Neuronal stem cell (in vitro differentiated cells): ENCODE measurements at regions not wholly inside any gene's neighbourhood (a gene's known extent, or its start where the extent isn't known, plus 50 kb on each side); places are given as distances from the start of the nearest gene placed in this dataset.

Experiments used
- DNase-seq: peaks from one replicate; pipeline ENCODE4 v3.0.0-alpha.2; 2013; ENCODE audit warnings: low spot score
- H2AFZ ChIP-seq: one replicate; pipeline ENCODE4 v1.6.1; 2013; ENCODE audit warnings: mild to moderate bottlenecking, low read length, inconsistent platforms
- H2AK5ac ChIP-seq: 2 replicates; pipeline ENCODE4 v1.6.1; 2013; ENCODE audit warnings: low read depth, mild to moderate bottlenecking, inconsistent platforms, low read length, moderate library complexity, mixed read lengths
- H2BK120ac ChIP-seq: 2 replicates; pipeline ENCODE4 v1.6.1; 2013; ENCODE audit warnings: low read depth, mild to moderate bottlenecking, inconsistent platforms, low read length, moderate library complexity, mixed read lengths
- H2BK12ac ChIP-seq: one replicate; pipeline ENCODE4 v1.6.1; 2013; ENCODE audit warnings: low read length, inconsistent platforms
- H2BK15ac ChIP-seq: 2 replicates; pipeline ENCODE4 v1.6.1; 2013; ENCODE audit warnings: mild to moderate bottlenecking, low read length, inconsistent platforms, mixed read lengths
- H2BK5ac ChIP-seq: one replicate; pipeline ENCODE4 v1.6.1; 2013; ENCODE audit warnings: inconsistent platforms, mild to moderate bottlenecking, low read length, moderate library complexity
- H3K14ac ChIP-seq: one replicate; pipeline ENCODE4 v1.6.1; 2013; ENCODE audit warnings: low read length, inconsistent platforms
- H3K18ac ChIP-seq: 2 replicates; pipeline ENCODE4 v1.6.1; 2013; ENCODE audit warnings: low read length, inconsistent platforms
- H3K23ac ChIP-seq: 2 replicates; pipeline ENCODE4 v1.6.1; 2013; ENCODE audit warnings: low read depth, mild to moderate bottlenecking, mixed read lengths, low read length, inconsistent platforms; ENCODE audit not compliant: poor library complexity
- H3K27ac ChIP-seq: replicated peaks from 3 replicates; pipeline ENCODE4 v1.5.1; 2013; ENCODE audit warnings: low read length, inconsistent platforms
- H3K27me3 ChIP-seq, 3 experiments: 2 replicates each; pipeline ENCODE4 v1.6.1; 2013; ENCODE audit warnings: low read length in 3 of 3, mild to moderate bottlenecking in 2 of 3, inconsistent platforms in 1 of 3, low read depth in 1 of 3, mixed read lengths in 1 of 3, moderate library complexity in 1 of 3; ENCODE audit not compliant: control insufficient read depth in 3 of 3, insufficient read depth in 3 of 3
- H3K36me3 ChIP-seq, 2 donors: replicated peaks in 1 of 2; 2 replicates each; pipeline ENCODE4 v1.6.1; 2013; ENCODE audit warnings: low read length in 2 of 2; ENCODE audit not compliant: control insufficient read depth in 2 of 2, insufficient read depth in 2 of 2
- H3K4ac ChIP-seq: 2 replicates; pipeline ENCODE4 v1.6.1; 2013; ENCODE audit warnings: inconsistent platforms, mild to moderate bottlenecking, low read length, moderate library complexity
- H3K4me1 ChIP-seq, 2 donors: 1 replicate in 1 of 2; 2 replicates in 1 of 2; pipeline ENCODE4 v1.6.1; 2013; ENCODE audit warnings: low read length in 2 of 2, low read depth in 1 of 2; ENCODE audit not compliant: control insufficient read depth in 2 of 2, insufficient read depth in 1 of 2
- H3K4me2 ChIP-seq: one replicate; pipeline ENCODE4 v1.6.1; 2013; ENCODE audit warnings: mild to moderate bottlenecking, low read length, inconsistent platforms; ENCODE audit not compliant: insufficient read depth, poor library complexity, severe bottlenecking
- H3K4me3 ChIP-seq, 2 donors: 2 replicates each; pipeline ENCODE4 v1.5.1; 2013; ENCODE audit warnings: low read length in 2 of 2, mild to moderate bottlenecking in 2 of 2, inconsistent platforms in 1 of 2, moderate library complexity in 1 of 2
- H3K79me1 ChIP-seq: one replicate; pipeline ENCODE4 v1.6.1; 2013; ENCODE audit warnings: low read depth, mild to moderate bottlenecking, inconsistent platforms, low read length, moderate library complexity
- H3K9ac ChIP-seq: one replicate; pipeline ENCODE4 v1.6.1; 2013; ENCODE audit warnings: mild to moderate bottlenecking, low read depth, low read length, inconsistent platforms; ENCODE audit not compliant: poor library complexity
- H3K9me3 ChIP-seq, 2 donors: replicated peaks in 1 of 2; 2 replicates each; pipeline versions ENCODE3 to v1.6.1; 2013; ENCODE audit warnings: low read length in 2 of 2, mild to moderate bottlenecking in 2 of 2, inconsistent platforms in 1 of 2, low read depth in 1 of 2, mixed read lengths in 1 of 2, moderate library complexity in 1 of 2; ENCODE audit not compliant: control insufficient read depth in 2 of 2, insufficient read depth in 1 of 2
- H4K8ac ChIP-seq: one replicate; pipeline ENCODE4 v1.6.1; 2013; ENCODE audit warnings: low read depth, mild to moderate bottlenecking, inconsistent platforms, low read length, moderate library complexity
- H4K91ac ChIP-seq: one replicate; pipeline ENCODE4 v1.6.1; 2013; ENCODE audit warnings: low read length, low read depth, mild to moderate bottlenecking, inconsistent platforms; ENCODE audit not compliant: poor library complexity
- WGBS, 2 donors: extraction: QIAGEN DNeasy Blood & Tissue Kit; methylation state at CpG; one replicate each; pipeline ENCODE4 v1.1.7; 2013; ENCODE audit warnings: missing lambda C conversion rate in 2 of 2, mixed read lengths in 1 of 2; ENCODE audit not compliant: insufficient read length in 2 of 2, insufficient replicate concordance in 1 of 2; ENCODE audit errors: extremely low coverage in 2 of 2; 5-methylcytosine and 5-hydroxymethylcytosine counted together

DNA sequence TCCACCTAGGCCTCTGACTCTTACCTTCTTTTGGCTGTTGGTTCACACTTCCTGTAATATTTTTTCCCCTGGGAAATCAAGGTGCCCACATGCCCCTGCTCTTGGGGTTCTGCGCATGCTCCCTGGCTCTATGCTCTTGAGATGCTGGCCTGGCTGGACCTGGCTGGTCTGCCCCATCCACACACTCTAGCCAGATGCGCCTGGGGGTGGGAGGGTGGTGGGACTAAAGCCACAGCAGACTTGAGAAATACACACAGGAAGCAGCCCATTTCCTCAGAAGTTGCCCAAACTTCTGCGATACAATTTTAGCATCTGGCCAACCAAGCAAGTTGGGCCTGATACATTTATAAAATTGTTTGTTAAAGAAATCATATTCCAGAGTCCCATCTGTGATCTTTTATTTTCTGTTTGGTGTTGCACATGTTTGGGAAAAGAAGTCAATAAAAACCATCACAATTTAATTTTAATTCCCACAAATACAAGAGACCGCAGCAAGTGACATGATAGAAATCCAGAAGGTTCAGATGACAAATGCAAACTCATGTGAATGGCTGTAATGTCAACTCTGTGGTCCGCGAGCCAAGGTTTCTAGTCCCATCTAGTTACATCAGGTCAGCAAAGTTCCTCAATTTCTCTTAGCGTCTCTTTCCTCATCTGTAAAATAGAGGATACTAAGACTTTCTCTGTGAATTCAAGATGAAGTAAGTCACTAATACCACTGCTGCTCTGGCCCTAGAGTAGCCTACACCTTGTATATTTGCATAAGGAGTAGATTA, 55.9 kb upstream of the MEF2A start:
- Histone ChIP-seq H2BK5ac (no peak overlapping the region), H3K9me3 (peaks cover 0 to 4% of the 10 kb centered on the region in 2 donors), H3K9ac (no peak overlapping the region), H2BK120ac (no peak overlapping the region), H3K4ac (no peak overlapping the region), H2AK5ac (no peak overlapping the region), H4K91ac (no peak overlapping the region), H3K23ac (no peak overlapping the region), H3K4me1 (no peaks in the 10 kb centered on the region), H3K79me1 (no peaks in the 10 kb centered on the region), H2AFZ (no peak overlapping the region), H2BK15ac (no peak overlapping the region), H3K27me3 (no peaks in the 10 kb centered on the region), H3K14ac (no peak overlapping the region), H4K8ac (no peak overlapping the region), H3K36me3 (no peaks in the 10 kb centered on the region), H3K27ac (no peak overlapping the region), H3K18ac (no peak overlapping the region), H2BK12ac (no peak overlapping the region), H3K4me3 (no peak overlapping the region), H3K4me2 (no peak overlapping the region)
- no peak for DNase-seq
- WGBS, 2 donors: no CpG with 5 or more reads among the region's 7 CpGs

DNA sequence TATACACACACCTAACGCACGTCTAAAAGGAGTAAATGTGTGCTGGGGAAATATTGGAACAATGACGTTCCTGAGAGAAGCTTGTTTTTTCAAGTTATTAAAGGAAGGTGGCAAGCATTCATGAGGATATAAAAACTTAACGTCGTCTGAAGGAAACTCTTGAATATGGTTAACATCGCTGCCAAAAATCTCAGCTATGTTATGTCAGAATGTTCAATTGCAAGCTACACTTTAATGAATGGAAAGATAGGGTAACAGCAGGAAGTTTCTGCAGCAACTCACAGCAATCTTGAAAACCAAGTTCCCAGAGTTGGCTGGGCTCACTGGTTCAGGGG, 54.3 kb upstream of the MEF2A start:
- no peaks in the 10 kb centered on the region for H3K27me3 ChIP-seq
- no peak overlapping the region for H2BK15ac ChIP-seq
- H2AFZ ChIP-seq: no peak overlapping the region
- no CpG with 5 or more reads among the region's 6 CpGs for WGBS, 2 donors
- peaks cover 0 to 4% of the 10 kb centered on the region in 2 donors for H3K9me3 ChIP-seq
- H3K9ac ChIP-seq: no peak overlapping the region
- H3K4ac ChIP-seq: no peak overlapping the region
- no peak overlapping the region for H4K8ac ChIP-seq
- no peak overlapping the region for H3K23ac ChIP-seq
- H3K14ac ChIP-seq: no peak overlapping the region
- no peak overlapping the region for H3K4me2 ChIP-seq
- no peak overlapping the region for H3K4me3 ChIP-seq
- no peak overlapping the region for H3K27ac ChIP-seq
- no peak overlapping the region for H2AK5ac ChIP-seq
- H3K4me1 ChIP-seq: no peaks in the 10 kb centered on the region
- H3K18ac ChIP-seq: no peak overlapping the region
- no peak overlapping the region for H4K91ac ChIP-seq
- DNase-seq: no peak
- no peaks in the 10 kb centered on the region for H3K36me3 ChIP-seq
- no peak overlapping the region for H2BK120ac ChIP-seq
- no peak overlapping the region for H2BK5ac ChIP-seq
- H2BK12ac ChIP-seq: no peak overlapping the region
- no peaks in the 10 kb centered on the region for H3K79me1 ChIP-seq

GRCh38 chr15:99511866-99512661, 53.7 kb upstream of the MEF2A start:
- Histone ChIP-seq H3K9me3 (peaks cover 0 to 4% of the 10 kb centered on the region in 2 donors), H3K27me3 (no peaks in the 10 kb centered on the region), H3K4ac (no peak overlapping the region), H3K27ac (no peak overlapping the region), H2AK5ac (no peak overlapping the region), H3K36me3 (no peaks in the 10 kb centered on the region), H2BK12ac (no peak overlapping the region), H3K79me1 (no peaks in the 10 kb centered on the region), H2BK120ac (no peak overlapping the region), H3K4me3 (no peak overlapping the region), H3K23ac (no peak overlapping the region), H4K8ac (no peak overlapping the region), H3K4me1 (no peaks in the 10 kb centered on the region), H2AFZ (no peak overlapping the region), H3K14ac (no peak overlapping the region), H2BK15ac (no peak overlapping the region), H3K4me2 (no peak overlapping the region), H3K9ac (no peak overlapping the region), H3K18ac (no peak overlapping the region), H4K91ac (no peak overlapping the region), H2BK5ac (no peak overlapping the region)
- WGBS, 2 donors: no CpG with 5 or more reads among the region's 14 CpGs
- DNase-seq: no peak

GRCh38 chr15:99514306-99514705, 51.5 kb upstream of the MEF2A start:
- Histone ChIP-seq H4K91ac (no peak overlapping the region), H3K9ac (no peak overlapping the region), H3K4ac (no peak overlapping the region), H3K79me1 (no peaks in the 10 kb centered on the region), H3K36me3 (no peaks in the 10 kb centered on the region), H2BK120ac (no peak overlapping the region), H3K9me3 (peaks cover 0 to 4% of the 10 kb centered on the region in 2 donors), H3K4me1 (no peaks in the 10 kb centered on the region), H2BK12ac (no peak overlapping the region), H3K4me2 (no peak overlapping the region), H3K27me3 (no peaks in the 10 kb centered on the region), H2BK15ac (no peak overlapping the region), H3K18ac (no peak overlapping the region), H3K4me3 (no peak overlapping the region), H2BK5ac (no peak overlapping the region), H3K23ac (no peak overlapping the region), H2AK5ac (no peak overlapping the region), H4K8ac (no peak overlapping the region), H3K14ac (no peak overlapping the region), H3K27ac (no peak overlapping the region), H2AFZ (no peak overlapping the region)
- no CpG with 5 or more reads among the region's 5 CpGs for WGBS, 2 donors
- no peak for DNase-seq
